Bronchial epithelial cell (primary cell): ENCODE measurements at regions not wholly inside any gene's neighbourhood (a gene's known extent, or its start where the extent isn't known, plus 50 kb on each side); places are given as distances from the start of the nearest gene placed in this dataset.

Experiments
- DNase-seq: peaks from one replicate; pipeline ENCODE4 v3.0.0-alpha.2; 2010; ENCODE audit warnings: low read depth
- FAIRE-seq: peaks from 2 replicates; lab custom pipeline; 2011; peaks lifted over from hg19 to GRCh38; lab: Jason Lieb, UNC
- H3K27me3 ChIP-seq: 2 replicates; pipeline ENCODE4 v1.5.1; 2011; ENCODE audit warnings: low read length; ENCODE audit not compliant: control insufficient read depth, insufficient read depth
- H3K36me3 ChIP-seq: 2 replicates; pipeline ENCODE4 v1.5.1; 2011; ENCODE audit warnings: low read length; ENCODE audit not compliant: control insufficient read depth, insufficient read depth
- H3K4me3 ChIP-seq: 2 replicates; pipeline ENCODE4 v1.5.1; 2011; ENCODE audit warnings: mild to moderate bottlenecking, low read depth, low read length, control low read depth
- TF ChIP-seq, protein P1 (sequence below): IDR thresholded peaks from 2 replicates; pipeline ENCODE4 v1.5.1; 2011; ENCODE audit warnings: mild to moderate bottlenecking, moderate library complexity, low read length, control low read depth, inconsistent platforms; ENCODE audit not compliant: insufficient read depth, severe bottlenecking

GRCh38 chr7:35405461-35405860 lies 151.6 kb upstream of the TBX20 start:
- FAIRE-seq (no peak), DNase-seq (no peak)
- no peaks in the 10 kb centered on the region for H3K36me3 ChIP-seq
- TF ChIP-seq, protein P1, sequence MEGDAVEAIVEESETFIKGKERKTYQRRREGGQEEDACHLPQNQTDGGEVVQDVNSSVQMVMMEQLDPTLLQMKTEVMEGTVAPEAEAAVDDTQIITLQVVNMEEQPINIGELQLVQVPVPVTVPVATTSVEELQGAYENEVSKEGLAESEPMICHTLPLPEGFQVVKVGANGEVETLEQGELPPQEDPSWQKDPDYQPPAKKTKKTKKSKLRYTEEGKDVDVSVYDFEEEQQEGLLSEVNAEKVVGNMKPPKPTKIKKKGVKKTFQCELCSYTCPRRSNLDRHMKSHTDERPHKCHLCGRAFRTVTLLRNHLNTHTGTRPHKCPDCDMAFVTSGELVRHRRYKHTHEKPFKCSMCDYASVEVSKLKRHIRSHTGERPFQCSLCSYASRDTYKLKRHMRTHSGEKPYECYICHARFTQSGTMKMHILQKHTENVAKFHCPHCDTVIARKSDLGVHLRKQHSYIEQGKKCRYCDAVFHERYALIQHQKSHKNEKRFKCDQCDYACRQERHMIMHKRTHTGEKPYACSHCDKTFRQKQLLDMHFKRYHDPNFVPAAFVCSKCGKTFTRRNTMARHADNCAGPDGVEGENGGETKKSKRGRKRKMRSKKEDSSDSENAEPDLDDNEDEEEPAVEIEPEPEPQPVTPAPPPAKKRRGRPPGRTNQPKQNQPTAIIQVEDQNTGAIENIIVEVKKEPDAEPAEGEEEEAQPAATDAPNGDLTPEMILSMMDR: no peak
- no peaks in the 10 kb centered on the region for H3K27me3 ChIP-seq
- no peak overlapping the region for H3K4me3 ChIP-seq

DNA sequence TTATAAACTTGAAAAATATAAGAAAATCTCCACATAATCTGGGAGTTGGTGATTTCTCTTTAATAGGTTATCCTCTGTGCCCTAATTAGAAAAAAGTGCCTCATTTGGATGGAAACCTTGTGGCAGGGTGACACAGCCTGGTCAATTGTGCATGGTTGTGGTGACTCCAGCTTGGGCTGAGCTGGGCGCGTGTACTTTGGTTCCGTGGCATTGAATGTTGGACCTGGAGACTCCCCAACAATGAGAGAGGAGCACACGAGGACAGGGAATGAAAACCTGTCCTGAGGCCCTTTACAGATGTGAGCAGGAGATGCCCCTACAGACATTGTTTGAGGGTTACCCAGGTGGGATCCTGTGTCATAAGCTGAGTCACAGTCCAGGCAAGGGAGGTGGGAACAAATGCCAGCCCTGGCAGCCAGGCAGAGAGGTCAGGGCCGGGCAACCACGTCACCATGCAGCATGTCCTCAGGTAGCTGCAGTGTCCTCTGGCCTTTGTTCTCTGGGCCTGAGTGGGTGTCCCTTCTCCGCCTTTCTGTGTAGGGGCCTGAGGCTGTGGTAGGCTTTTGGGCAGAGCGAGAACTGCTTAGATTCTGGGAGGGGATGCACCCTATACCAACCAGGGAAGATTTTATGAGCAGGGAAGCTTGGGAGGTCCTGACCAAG lies 147.4 kb upstream of the TBX20 start:
- TF ChIP-seq, protein P1: no peak
- FAIRE-seq (no peak), DNase-seq (no peak)
- Histone ChIP-seq H3K4me3 (no peak overlapping the region), H3K27me3 (no peaks in the 10 kb centered on the region), H3K36me3 (no peaks in the 10 kb centered on the region)

DNA sequence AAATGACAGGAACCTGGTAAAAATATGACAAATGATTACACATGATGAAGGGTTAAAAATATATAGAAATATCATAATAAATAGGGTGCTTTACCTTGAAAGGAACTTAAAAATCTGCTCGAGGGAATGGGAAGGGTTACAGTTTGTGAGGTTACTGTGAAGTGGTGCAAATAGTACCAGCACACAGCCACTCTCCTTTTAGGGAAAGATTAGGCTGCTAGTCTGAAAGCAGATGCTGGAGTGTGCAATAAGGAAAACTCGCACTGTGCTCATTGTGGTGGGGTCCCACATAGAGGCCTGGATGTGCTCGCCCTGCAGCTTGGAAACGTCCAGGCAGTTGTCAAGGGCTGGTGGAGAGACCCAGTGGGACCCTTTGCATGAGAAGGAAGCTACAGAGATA lies 145.9 kb upstream of the TBX20 start:
- Histone ChIP-seq H3K4me3 (no peak overlapping the region), H3K36me3 (no peaks in the 10 kb centered on the region), H3K27me3 (no peaks in the 10 kb centered on the region)
- TF ChIP-seq, protein P1: no peak
- no peak for FAIRE-seq
- no peak for DNase-seq

DNA sequence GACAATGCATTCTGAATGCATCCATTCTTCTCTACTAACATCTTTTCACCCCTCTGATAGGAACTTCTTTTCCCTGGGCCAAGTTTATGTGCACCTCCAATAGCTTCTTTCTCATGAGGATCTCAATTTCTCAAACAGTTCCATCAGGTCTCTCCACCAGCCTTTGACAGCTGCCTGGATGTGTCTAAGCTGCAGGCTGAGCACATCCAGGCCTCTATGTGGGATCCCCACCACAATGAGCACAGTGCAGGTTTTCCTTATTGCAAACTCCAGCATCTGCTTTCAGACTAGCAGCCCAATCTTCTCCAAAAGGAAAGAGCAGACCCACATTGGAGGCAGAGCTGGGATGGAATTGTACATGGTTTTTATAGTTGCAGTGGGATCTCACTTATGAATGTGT lies 145.3 kb upstream of the TBX20 start:
- DNase-seq (no peak), FAIRE-seq (no peak)
- H3K4me3 ChIP-seq: no peak overlapping the region
- TF ChIP-seq, protein P1: no peak
- H3K36me3 ChIP-seq: no peaks in the 10 kb centered on the region
- no peaks in the 10 kb centered on the region for H3K27me3 ChIP-seq

DNA sequence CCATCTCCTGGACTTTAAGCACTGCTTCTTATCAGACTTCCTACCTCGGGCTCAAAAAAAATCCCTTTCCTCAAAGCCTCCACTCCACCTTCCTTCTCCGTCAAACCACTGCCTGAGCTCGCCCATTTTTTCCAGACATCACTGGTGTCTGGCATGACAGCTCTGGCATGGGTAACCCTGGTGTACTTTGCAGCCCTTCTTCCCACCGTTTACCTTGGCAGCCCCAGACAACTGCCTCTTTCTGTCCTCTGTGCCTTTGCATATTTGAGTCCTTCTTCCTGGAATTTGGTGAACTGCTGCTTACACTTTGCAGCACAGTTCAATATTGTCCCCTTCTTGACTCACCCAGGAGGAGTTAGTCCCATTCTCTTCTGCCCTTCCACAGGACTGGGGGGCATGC lies 144.6 kb upstream of the TBX20 start:
- Histone ChIP-seq H3K27me3 (no peaks in the 10 kb centered on the region), H3K36me3 (no peaks in the 10 kb centered on the region), H3K4me3 (no peak overlapping the region)
- no peak for FAIRE-seq
- no peak for DNase-seq
- TF ChIP-seq, protein P1: no peak

DNA sequence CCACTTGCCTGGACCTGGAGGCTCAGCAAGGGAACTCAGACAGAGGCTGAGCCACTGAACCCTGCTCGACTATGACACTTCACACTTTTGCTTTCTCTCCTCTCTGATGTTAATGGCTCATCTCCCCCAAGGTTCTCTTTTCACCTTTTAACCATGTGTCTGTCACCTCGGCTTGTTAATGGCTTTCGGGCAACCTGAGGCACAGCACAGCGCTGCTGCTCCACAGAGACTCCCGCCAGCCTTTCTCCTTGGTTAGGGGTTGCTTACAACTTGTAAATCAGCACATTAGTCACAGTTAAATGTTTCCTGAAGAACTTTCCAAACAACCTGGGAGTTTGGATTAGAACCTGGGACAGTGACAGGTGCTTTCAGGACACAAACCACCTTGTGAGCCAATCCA lies 136.2 kb upstream of the TBX20 start:
- TF ChIP-seq, protein P1: no peak
- H3K36me3 ChIP-seq: no peaks in the 10 kb centered on the region
- no peak overlapping the region for H3K4me3 ChIP-seq
- H3K27me3 ChIP-seq: no peaks in the 10 kb centered on the region
- no peak for FAIRE-seq
- no peak for DNase-seq
